Posterior cingulate gyrus (tissue), 11 donors: ENCODE measurements at regions not wholly inside any gene's neighbourhood (a gene's known extent, or its start where the extent isn't known, plus 50 kb on each side); places are given as distances from the start of the nearest gene placed in this dataset.

Experiments used
- DNase-seq, 10 donors: peaks; one replicate each; pipeline versions ENCODE4 v3.0.0 to v3.0.0-alpha.2; 2020 to 2021; ENCODE audit warnings: mixed read lengths in 3 of 10
- intact Hi-C: fragments of 100-400 bp; cut with DNase I; formaldehyde crosslinking; loops from one replicate; pipeline ENCODE4 v1.15.1; 2023

- DNase-seq, result no peak
- intact Hi-C loops, result no loop called here
Observed at GRCh38 chr6:156725712-156726111, 51.5 kb upstream of the ARID1B start.

- intact Hi-C loops, result no loop called here
Observed at GRCh38 chr6:156720691-156721685, 56.2 kb upstream of the ARID1B start.

GRCh38 chr6:156719720-156720563, 57.2 kb upstream of the ARID1B start:
- intact Hi-C loops, result no loop called here
- peak in 9 of 10 donors; percentile 18 to 91 (median 45) for DNase-seq

More at GRCh38 chr6:156720691-156721685, 56.2 kb upstream of the ARID1B start:
- DNase-seq, result no peak

GRCh38 chr6:156719395-156719719, 57.8 kb upstream of the ARID1B start:
- DNase-seq, result no peak
- intact Hi-C loops, result no loop called here

GRCh38 chr6:156718647-156719394, 58.4 kb upstream of the ARID1B start:
- DNase-seq, result peak in 2 of 10 donors; percentile 22 to 88
- intact Hi-C loops, result no loop called here

GRCh38 chr6:156717542-156717941, 59.6 kb upstream of the ARID1B start:
- DNase-seq, result no peak
- intact Hi-C loops, result no loop called here

- no peak for DNase-seq
Observed at GRCh38 chr6:156715839-156716238, 61.3 kb upstream of the ARID1B start.

GRCh38 chr6:156713548-156713947, 63.6 kb upstream of the ARID1B start:
- no peak for DNase-seq
- intact Hi-C loops, result no loop called here

More at GRCh38 chr6:156715839-156716238, 61.3 kb upstream of the ARID1B start:
- intact Hi-C loops, result no loop called here

GRCh38 chr6:156710479-156710878, 66.7 kb upstream of the ARID1B start:
- no peak for DNase-seq
- intact Hi-C loops, result no loop called here

GRCh38 chr6:156707818-156708217, 69.4 kb upstream of the ARID1B start:
- intact Hi-C loops, result no loop called here
- no peak for DNase-seq

GRCh38 chr6:156703719-156704118, 73.5 kb upstream of the ARID1B start:
- intact Hi-C loops, result no loop called here
- DNase-seq, result no peak

GRCh38 chr6:156701966-156702365, 75.2 kb upstream of the ARID1B start:
- no peak for DNase-seq
- intact Hi-C loops, result no loop called here

- DNase-seq, result no peak
- intact Hi-C loops, result no loop called here
Observed at GRCh38 chr6:156700440-156701057, 76.6 kb upstream of the ARID1B start.

GRCh38 chr6:156699935-156700334, 77.2 kb upstream of the ARID1B start:
- no peak for DNase-seq
- intact Hi-C loops, result no loop called here

GRCh38 chr6:156699017-156699421, 78.2 kb upstream of the ARID1B start:
- no peak for DNase-seq
- intact Hi-C loops, result no loop called here

GRCh38 chr6:156698239-156699016, 78.8 kb upstream of the ARID1B start:
- intact Hi-C loops, result no loop called here
- no peak for DNase-seq

GRCh38 chr6:156697225-156697830, 79.8 kb upstream of the ARID1B start:
- no peak for DNase-seq
- intact Hi-C loops, result no loop called here

GRCh38 chr6:156695742-156696141, 81.4 kb upstream of the ARID1B start:
- DNase-seq, result no peak
- intact Hi-C loops, result no loop called here

GRCh38 chr6:156694679-156695078, 82.5 kb upstream of the ARID1B start:
- no peak for DNase-seq
- intact Hi-C loops, result no loop called here
